Caco-2 (cell line): ENCODE measurements at regions not wholly inside any gene's neighbourhood (a gene's known extent, or its start where the extent isn't known, plus 50 kb on each side); places are given as distances from the start of the nearest gene placed in this dataset.

ENCODE experiments used
- BruUV-seq: library from RNA; stranded (reverse); fragments of 400-500 nt; replicated peaks from 2 replicates; lab custom pipeline; 2021; lab: Mats Ljungman, UMichigan
- CTCF ChIA-PET: fragments of 300-600 bp; sonication (Branson Sonifier 250); formaldehyde crosslinking; loops from one replicate; lab custom pipeline; 2022; ENCODE audit warnings: antibody characterized with exemption; lab: Charles Lee
- POLR2A ChIA-PET: fragments of 300-600 bp; sonication (Branson Sonifier 250); formaldehyde crosslinking; loops from one replicate; lab custom pipeline; 2022; ENCODE audit warnings: antibody characterized with exemption; lab: Charles Lee
- DNase-seq, 2 experiments: peaks; one replicate each; pipeline versions ENCODE4 v3.0.0 to v3.0.0-alpha.2; 2020 to 2022
- H3K27me3 ChIP-seq: replicated peaks from 2 replicates; pipeline ENCODE4 v1.6.0; 2011; ENCODE audit warnings: low read length; ENCODE audit not compliant: control insufficient read depth, insufficient read depth
- H3K36me3 ChIP-seq: 2 replicates; pipeline ENCODE4 v1.5.1; 2011; ENCODE audit warnings: low read length; ENCODE audit not compliant: control insufficient read depth, insufficient read depth
- H3K4me1 ChIP-seq: fragments of 250-450 bp; sonication (Bioruptor Pico); 2 replicates; pipeline ENCODE4 v1.5.1; 2020; ENCODE audit warnings: mild to moderate bottlenecking
- H3K4me3 ChIP-seq: 2 replicates; pipeline ENCODE4 v1.5.1; 2011; ENCODE audit warnings: low read depth, mild to moderate bottlenecking, control low read depth, low read length
- H3K9me3 ChIP-seq: fragments of 250-450 bp; sonication (Bioruptor Pico); 2 replicates; pipeline ENCODE4 v1.5.1; 2020; ENCODE audit warnings: mild to moderate bottlenecking, moderate library complexity
- H3K27ac Mint-ChIP-seq: one replicate; pipeline ENCODE4 v1.8.0; 2022; ENCODE audit warnings: mixed read lengths; ENCODE audit not compliant: unreplicated experiment
- H3K27me3 Mint-ChIP-seq: one replicate; pipeline ENCODE4 v1.8.0; 2022; ENCODE audit warnings: mixed read lengths; ENCODE audit not compliant: insufficient read depth, unreplicated experiment
- H3K36me3 Mint-ChIP-seq: one replicate; pipeline ENCODE4 v1.8.0; 2022; ENCODE audit warnings: mild to moderate bottlenecking, mixed read lengths; ENCODE audit not compliant: insufficient read depth, unreplicated experiment
- H3K4me1 Mint-ChIP-seq: one replicate; pipeline ENCODE4 v1.8.0; 2022; ENCODE audit warnings: low read depth, mixed read lengths; ENCODE audit not compliant: unreplicated experiment
- H3K4me3 Mint-ChIP-seq: one replicate; pipeline ENCODE4 v1.8.0; 2022; ENCODE audit warnings: mild to moderate bottlenecking, moderate library complexity, mixed read lengths; ENCODE audit not compliant: unreplicated experiment
- H3K9me3 Mint-ChIP-seq: one replicate; pipeline ENCODE4 v1.8.0; 2022; ENCODE audit warnings: mixed read lengths; ENCODE audit not compliant: unreplicated experiment
- intact Hi-C: fragments of 100-400 bp; cut with micrococcal nuclease; formaldehyde crosslinking; loops from one replicate; pipeline ENCODE4 v1.10.0; 2022; ENCODE audit not compliant: unreplicated experiment
- TF ChIP-seq, protein P1 (sequence below), 2 experiments: fragments of 200-600 bp in 1 of 2; IDR thresholded peaks; 1 replicate in 1 of 2; 2 replicates in 1 of 2; pipeline versions ENCODE4 v1.5.1 to v1.8.0; 2011 to 2022; ENCODE audit warnings: antibody characterized with exemption in 1 of 2, control low read depth in 1 of 2, inconsistent platforms in 1 of 2, low read depth in 1 of 2, low read length in 1 of 2, mild to moderate bottlenecking in 1 of 2, moderate library complexity in 1 of 2; ENCODE audit not compliant: insufficient read depth in 1 of 2, severe bottlenecking in 1 of 2, unreplicated experiment in 1 of 2

DNA sequence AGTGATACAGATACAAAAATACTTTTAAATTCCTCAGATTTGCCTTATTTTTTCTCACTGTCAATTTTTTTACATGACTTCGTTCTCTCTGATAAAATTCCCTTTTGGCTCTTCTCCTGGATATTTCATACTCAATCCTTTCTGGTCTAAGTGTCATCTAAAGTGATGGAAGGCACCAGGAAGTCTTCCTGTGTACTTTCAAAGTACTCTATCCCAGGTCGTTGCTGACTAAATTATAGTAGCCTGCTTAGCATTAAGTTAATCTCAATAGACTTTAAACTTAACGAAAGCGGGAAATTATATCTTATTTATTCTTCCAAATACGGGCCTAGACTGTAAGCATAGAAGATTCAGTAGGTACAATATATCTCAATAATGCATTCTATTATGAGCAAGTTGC, 67.8 kb downstream of the CASP12 start:
- Mint-ChIP-seq H3K27me3 (no peaks in the 10 kb centered on the region), H3K4me3 (no peak overlapping the region), H3K4me1 (no peaks in the 10 kb centered on the region), H3K36me3 (no peaks in the 10 kb centered on the region), H3K9me3 (no peaks in the 10 kb centered on the region), H3K27ac (no peak overlapping the region)
- Histone ChIP-seq H3K9me3 (no peaks in the 10 kb centered on the region), H3K4me1 (no peaks in the 10 kb centered on the region), H3K4me3 (no peak overlapping the region), H3K27me3 (no peaks in the 10 kb centered on the region), H3K36me3 (no peaks in the 10 kb centered on the region)
- no TSS peak for BruUV-seq
- ChIA-PET POLR2A (no interaction called here), CTCF (no interaction called here)
- no peak for DNase-seq
- TF ChIP-seq, protein P1, sequence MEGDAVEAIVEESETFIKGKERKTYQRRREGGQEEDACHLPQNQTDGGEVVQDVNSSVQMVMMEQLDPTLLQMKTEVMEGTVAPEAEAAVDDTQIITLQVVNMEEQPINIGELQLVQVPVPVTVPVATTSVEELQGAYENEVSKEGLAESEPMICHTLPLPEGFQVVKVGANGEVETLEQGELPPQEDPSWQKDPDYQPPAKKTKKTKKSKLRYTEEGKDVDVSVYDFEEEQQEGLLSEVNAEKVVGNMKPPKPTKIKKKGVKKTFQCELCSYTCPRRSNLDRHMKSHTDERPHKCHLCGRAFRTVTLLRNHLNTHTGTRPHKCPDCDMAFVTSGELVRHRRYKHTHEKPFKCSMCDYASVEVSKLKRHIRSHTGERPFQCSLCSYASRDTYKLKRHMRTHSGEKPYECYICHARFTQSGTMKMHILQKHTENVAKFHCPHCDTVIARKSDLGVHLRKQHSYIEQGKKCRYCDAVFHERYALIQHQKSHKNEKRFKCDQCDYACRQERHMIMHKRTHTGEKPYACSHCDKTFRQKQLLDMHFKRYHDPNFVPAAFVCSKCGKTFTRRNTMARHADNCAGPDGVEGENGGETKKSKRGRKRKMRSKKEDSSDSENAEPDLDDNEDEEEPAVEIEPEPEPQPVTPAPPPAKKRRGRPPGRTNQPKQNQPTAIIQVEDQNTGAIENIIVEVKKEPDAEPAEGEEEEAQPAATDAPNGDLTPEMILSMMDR (IDR thresholded peaks at IDR 0.05; ENCODE audit: insufficient read depth in 1 of 2, low read depth in 1 of 2, low read length in 1 of 2, severe bottlenecking in 1 of 2, unreplicated experiment in 1 of 2): no peak
- intact Hi-C loops: no loop called here

DNA sequence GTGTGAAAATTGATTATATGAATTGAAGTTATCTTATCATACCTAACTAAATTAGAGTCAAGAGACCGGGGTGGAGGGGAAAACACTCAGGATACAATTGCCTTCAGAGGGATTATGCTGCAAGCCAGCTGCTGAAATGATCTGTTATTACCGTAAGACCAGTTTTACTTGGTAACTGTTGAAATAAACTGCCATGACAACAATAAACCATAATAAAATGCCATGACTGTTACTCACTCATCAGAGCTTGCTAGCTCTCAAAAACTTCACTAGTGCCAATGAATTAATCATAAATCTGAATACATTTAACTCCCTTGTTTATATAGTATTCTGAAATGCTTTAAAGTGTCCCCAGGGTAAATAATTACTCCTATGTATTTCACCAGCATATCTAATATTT, 68.2 kb downstream of the CASP12 start:
- Mint-ChIP-seq H3K27ac (no peak overlapping the region), H3K4me1 (no peaks in the 10 kb centered on the region), H3K9me3 (no peaks in the 10 kb centered on the region), H3K27me3 (no peaks in the 10 kb centered on the region), H3K36me3 (no peaks in the 10 kb centered on the region), H3K4me3 (no peak overlapping the region)
- no peaks in the 10 kb centered on the region for H3K4me1 ChIP-seq
- CTCF ChIA-PET: no interaction called here
- no peaks in the 10 kb centered on the region for H3K36me3 ChIP-seq
- TF ChIP-seq, protein P1 (IDR thresholded peaks at IDR 0.05; ENCODE audit: insufficient read depth in 1 of 2, low read depth in 1 of 2, low read length in 1 of 2, severe bottlenecking in 1 of 2, unreplicated experiment in 1 of 2): no peak
- no peak overlapping the region for H3K4me3 ChIP-seq
- DNase-seq: no peak
- H3K9me3 ChIP-seq: no peaks in the 10 kb centered on the region
- intact Hi-C loops: no loop called here
- no peaks in the 10 kb centered on the region for H3K27me3 ChIP-seq
- POLR2A ChIA-PET: no interaction called here
- no TSS peak for BruUV-seq

DNA sequence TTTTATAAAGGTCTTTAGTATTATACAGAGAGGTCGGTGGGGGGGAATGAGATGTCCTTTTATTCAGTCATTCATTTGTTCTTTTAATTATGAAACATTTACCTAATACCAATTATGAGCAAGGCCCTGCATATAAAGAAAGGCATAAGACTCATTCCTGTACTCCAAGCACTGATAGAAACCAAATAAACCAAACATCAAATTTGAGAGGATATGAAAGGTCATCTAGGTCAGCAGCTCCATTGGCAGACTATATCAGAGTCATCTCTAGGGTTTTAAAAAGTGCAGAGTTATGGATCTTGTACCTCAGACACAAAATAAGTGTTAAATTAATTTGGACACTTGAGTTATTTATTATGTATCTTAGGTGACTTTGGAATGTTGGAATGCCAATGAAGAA, 71.5 kb downstream of the CASP12 start:
- no peaks in the 10 kb centered on the region for H3K36me3 Mint-ChIP-seq
- Histone ChIP-seq H3K27me3 (no peaks in the 10 kb centered on the region), H3K4me3 (no peak overlapping the region), H3K36me3 (no peaks in the 10 kb centered on the region), H3K4me1 (no peaks in the 10 kb centered on the region), H3K9me3 (no peaks in the 10 kb centered on the region)
- TF ChIP-seq, protein P1 (IDR thresholded peaks at IDR 0.05; ENCODE audit: insufficient read depth in 1 of 2, low read depth in 1 of 2, low read length in 1 of 2, severe bottlenecking in 1 of 2, unreplicated experiment in 1 of 2): no peak
- CTCF ChIA-PET: no interaction called here
- no TSS peak for BruUV-seq
- H3K4me3 Mint-ChIP-seq: no peak overlapping the region
- intact Hi-C loops: no loop called here
- no peaks in the 10 kb centered on the region for H3K4me1 Mint-ChIP-seq
- no peak overlapping the region for H3K27ac Mint-ChIP-seq
- DNase-seq: no peak
- H3K9me3 Mint-ChIP-seq: no peaks in the 10 kb centered on the region
- POLR2A ChIA-PET: no interaction called here
- peaks cover 2% of the 10 kb centered on the region for H3K27me3 Mint-ChIP-seq
